HEK293T (cell line): ENCODE measurements at regions not wholly inside any gene's neighbourhood (a gene's known extent, or its start where the extent isn't known, plus 50 kb on each side); places are given as distances from the start of the nearest gene placed in this dataset.

ENCODE experiments used
- ARNT ChIP-seq: fragments of 450-650 bp; IDR thresholded peaks from 2 replicates; pipeline ENCODE4 v1.6.1; 2017; ENCODE audit warnings: mild to moderate bottlenecking
- BHLHE40 ChIP-seq: fragments of 450-650 bp; IDR thresholded peaks from 2 replicates; pipeline ENCODE4 v1.6.1; 2016; ENCODE audit warnings: mild to moderate bottlenecking, moderate library complexity, borderline replicate concordance
- CTBP1 ChIP-seq: fragments of 450-650 bp; IDR thresholded peaks from 2 replicates; pipeline ENCODE4 v1.6.1; 2016; ENCODE audit warnings: borderline replicate concordance
- ELF4 ChIP-seq: fragments of 450-650 bp; IDR thresholded peaks from 2 replicates; pipeline ENCODE4 v1.6.1; 2017; ENCODE audit warnings: antibody characterized with exemption
- FOXA1 ChIP-seq: fragments of 450-650 bp; IDR thresholded peaks from 2 replicates; pipeline ENCODE4 v1.6.1; 2016; ENCODE audit warnings: mild to moderate bottlenecking
- FOXK2 ChIP-seq: fragments of 450-650 bp; IDR thresholded peaks from 2 replicates; pipeline ENCODE4 v1.6.1; 2016; ENCODE audit warnings: mild to moderate bottlenecking
- FOXM1 ChIP-seq: fragments of 450-650 bp; IDR thresholded peaks from 2 replicates; pipeline ENCODE4 v1.6.1; 2017; ENCODE audit warnings: mild to moderate bottlenecking, borderline replicate concordance
- NFRKB ChIP-seq: fragments of 450-650 bp; IDR thresholded peaks from 2 replicates; pipeline ENCODE4 v1.6.1; 2016; ENCODE audit warnings: mild to moderate bottlenecking, moderate library complexity
- PKNOX1 ChIP-seq: fragments of 450-650 bp; IDR thresholded peaks from 2 replicates; pipeline ENCODE4 v1.6.1; 2016
- SUZ12 ChIP-seq: fragments of 450-650 bp; IDR thresholded peaks from 2 replicates; pipeline ENCODE4 v1.6.1; 2016; ENCODE audit warnings: mild to moderate bottlenecking

DNA sequence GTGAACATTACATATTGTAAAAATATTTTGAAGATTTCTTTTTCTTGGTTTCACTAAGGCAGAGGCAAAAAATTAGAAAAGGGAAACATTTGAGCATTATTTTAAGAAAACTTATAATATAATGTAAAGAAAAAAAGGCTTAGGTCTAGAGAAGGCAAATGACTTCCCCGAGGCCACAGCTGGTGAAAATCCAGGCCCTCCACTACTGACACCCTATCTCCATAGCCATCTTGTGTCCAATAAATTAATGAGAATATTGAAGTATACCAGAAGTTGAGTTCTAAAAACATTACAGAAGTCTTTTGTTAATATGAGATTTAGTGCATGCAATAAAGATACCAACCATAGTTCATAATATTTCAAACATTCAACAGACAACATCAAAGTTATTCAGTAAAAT lies 459.9 kb upstream of the RORB start:
- TF ChIP-seq ELF4 (no peak), FOXK2 (no peak), FOXA1 (no peak), BHLHE40 (no peak), SUZ12 (no peak), CTBP1 (no peak), ARNT (no peak), FOXM1 (no peak), PKNOX1 (no peak), NFRKB (no peak)
